ENCODE measurements at regions not wholly inside any gene's neighbourhood (a gene's known extent, or its start where the extent isn't known, plus 50 kb on each side); places are given as distances from the start of the nearest gene placed in this dataset.

DNA sequence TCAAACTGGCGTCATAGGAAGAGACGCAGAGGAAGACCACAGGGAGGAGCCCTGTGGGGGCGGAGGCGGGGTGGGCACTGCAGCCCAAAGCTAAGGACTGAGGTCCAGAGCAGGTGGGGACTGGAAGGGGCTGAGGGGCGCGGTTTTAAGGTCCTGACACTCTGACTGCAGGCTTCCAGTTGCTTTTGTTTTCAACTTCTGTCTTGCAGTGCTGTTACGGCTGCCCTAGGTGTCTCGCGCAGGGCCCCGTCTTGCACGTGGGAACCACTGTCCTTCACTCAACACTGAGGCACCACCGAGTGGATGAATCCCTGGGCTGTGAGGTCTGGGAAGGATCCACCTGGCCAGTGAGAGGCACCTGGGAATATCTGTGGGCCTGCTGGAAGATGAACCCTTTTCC is 76.0 kb downstream of the TEX29 start:
- TF ChIP-seq, protein P1, sequence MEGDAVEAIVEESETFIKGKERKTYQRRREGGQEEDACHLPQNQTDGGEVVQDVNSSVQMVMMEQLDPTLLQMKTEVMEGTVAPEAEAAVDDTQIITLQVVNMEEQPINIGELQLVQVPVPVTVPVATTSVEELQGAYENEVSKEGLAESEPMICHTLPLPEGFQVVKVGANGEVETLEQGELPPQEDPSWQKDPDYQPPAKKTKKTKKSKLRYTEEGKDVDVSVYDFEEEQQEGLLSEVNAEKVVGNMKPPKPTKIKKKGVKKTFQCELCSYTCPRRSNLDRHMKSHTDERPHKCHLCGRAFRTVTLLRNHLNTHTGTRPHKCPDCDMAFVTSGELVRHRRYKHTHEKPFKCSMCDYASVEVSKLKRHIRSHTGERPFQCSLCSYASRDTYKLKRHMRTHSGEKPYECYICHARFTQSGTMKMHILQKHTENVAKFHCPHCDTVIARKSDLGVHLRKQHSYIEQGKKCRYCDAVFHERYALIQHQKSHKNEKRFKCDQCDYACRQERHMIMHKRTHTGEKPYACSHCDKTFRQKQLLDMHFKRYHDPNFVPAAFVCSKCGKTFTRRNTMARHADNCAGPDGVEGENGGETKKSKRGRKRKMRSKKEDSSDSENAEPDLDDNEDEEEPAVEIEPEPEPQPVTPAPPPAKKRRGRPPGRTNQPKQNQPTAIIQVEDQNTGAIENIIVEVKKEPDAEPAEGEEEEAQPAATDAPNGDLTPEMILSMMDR (IDR thresholded peaks at IDR 0.05): no peak
- no peak for TF ChIP-seq POLR2A (IDR thresholded peaks at IDR 0.05)
